ENCODE measurements at regions not wholly inside any gene's neighbourhood (a gene's known extent, or its start where the extent isn't known, plus 50 kb on each side); places are given as distances from the start of the nearest gene placed in this dataset.

DNA sequence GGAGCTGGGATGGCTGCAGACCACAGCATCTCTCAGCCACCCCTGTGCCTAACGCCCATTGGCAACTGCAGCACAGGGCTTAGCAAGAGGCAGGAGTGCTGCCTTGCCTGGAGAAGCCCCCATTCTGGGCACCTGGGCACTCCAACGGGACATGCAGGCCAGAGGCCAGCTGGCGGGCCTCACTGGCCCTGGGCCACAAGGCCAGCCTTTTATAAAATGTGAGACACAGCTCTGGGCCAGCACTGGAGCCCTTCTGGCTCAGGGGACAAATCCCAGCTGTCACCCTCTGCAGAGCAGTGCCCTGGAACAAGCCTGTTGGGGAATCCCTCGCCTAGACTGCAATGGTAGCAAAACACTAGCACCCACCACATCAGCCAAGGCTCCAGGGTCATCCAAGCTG is 171.8 kb downstream of the WSCD1 start:
- Histone ChIP-seq H3K79me2 (ENCODE audit: insufficient read depth, low read depth, low read length) (no peaks in the 10 kb centered on the region), H3K27ac (ENCODE audit: low read depth, low read length, poor library complexity, severe bottlenecking) (no peak overlapping the region), H2AFZ (ENCODE audit: low read length) (no peak overlapping the region), H3K4me1 (ENCODE audit: insufficient read depth, low read length, poor library complexity, severe bottlenecking) (no peaks in the 10 kb centered on the region), H3K36me3 (ENCODE audit: insufficient read depth, low read length) (no peaks in the 10 kb centered on the region), H4K20me1 (ENCODE audit: insufficient read depth, low read length) (no peaks in the 10 kb centered on the region), H3K9me3 (ENCODE audit: low read length) (no peaks in the 10 kb centered on the region), H3K4me3 (ENCODE audit: low read depth, low read length, poor library complexity, severe bottlenecking) (no peak overlapping the region), H3K9me2 (ENCODE audit: insufficient read depth, low read length) (no peaks in the 10 kb centered on the region), H3K4me2 (ENCODE audit: low read length) (no peak overlapping the region)
- no peak for TF ChIP-seq EZH2phosphoT487 (IDR thresholded peaks at IDR 0.05; ENCODE audit: borderline replicate concordance, low read depth, low read length)
- TF ChIP-seq, protein P1, sequence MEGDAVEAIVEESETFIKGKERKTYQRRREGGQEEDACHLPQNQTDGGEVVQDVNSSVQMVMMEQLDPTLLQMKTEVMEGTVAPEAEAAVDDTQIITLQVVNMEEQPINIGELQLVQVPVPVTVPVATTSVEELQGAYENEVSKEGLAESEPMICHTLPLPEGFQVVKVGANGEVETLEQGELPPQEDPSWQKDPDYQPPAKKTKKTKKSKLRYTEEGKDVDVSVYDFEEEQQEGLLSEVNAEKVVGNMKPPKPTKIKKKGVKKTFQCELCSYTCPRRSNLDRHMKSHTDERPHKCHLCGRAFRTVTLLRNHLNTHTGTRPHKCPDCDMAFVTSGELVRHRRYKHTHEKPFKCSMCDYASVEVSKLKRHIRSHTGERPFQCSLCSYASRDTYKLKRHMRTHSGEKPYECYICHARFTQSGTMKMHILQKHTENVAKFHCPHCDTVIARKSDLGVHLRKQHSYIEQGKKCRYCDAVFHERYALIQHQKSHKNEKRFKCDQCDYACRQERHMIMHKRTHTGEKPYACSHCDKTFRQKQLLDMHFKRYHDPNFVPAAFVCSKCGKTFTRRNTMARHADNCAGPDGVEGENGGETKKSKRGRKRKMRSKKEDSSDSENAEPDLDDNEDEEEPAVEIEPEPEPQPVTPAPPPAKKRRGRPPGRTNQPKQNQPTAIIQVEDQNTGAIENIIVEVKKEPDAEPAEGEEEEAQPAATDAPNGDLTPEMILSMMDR (conservative IDR thresholded peaks at IDR 0.05; ENCODE audit: low read length), result no peak
- POLR2A ChIA-PET, result no interaction called here
- intact Hi-C loops (cut with micrococcal nuclease; ENCODE audit: unreplicated experiment), result no loop called here
- CTCF ChIA-PET (ENCODE audit: unreplicated experiment), result interaction anchor here (0.5 kb wide), 1 partner anchor 65 kb away, joined by 3 read pairs; no protein-coding TSS in a partner anchor
- no peak for DNase-seq (ENCODE audit: low spot score)
- no TSS peak for BruUV-seq (replicated peaks)

DNA sequence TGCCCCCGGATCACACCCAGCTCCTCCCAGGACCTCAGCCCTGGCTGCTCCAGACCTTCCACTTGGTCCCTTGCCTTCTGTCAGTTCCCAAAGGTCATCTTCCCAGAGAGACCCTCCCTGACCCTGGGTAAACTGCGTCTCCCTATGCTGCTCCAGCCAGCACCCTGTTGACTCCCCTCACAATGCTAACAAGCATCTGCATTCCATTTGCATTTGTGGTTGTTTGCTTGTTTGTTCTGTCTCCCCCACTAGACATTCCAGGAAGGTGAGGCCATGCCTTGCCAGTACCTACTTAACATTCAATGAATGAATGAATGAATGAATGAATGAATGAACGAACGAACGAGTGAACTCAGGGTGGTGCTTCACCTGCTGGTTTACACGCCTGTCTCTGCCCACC is 171.2 kb downstream of the WSCD1 start:
- H3K9me3 ChIP-seq (ENCODE audit: low read length), result no peaks in the 10 kb centered on the region
- no peaks in the 10 kb centered on the region for H4K20me1 ChIP-seq (ENCODE audit: insufficient read depth, low read length)
- intact Hi-C loops (cut with micrococcal nuclease; ENCODE audit: unreplicated experiment), result no loop called here
- H3K27ac ChIP-seq (ENCODE audit: low read depth, low read length, poor library complexity, severe bottlenecking), result no peak overlapping the region
- DNase-seq (ENCODE audit: low spot score), result no peak
- no TSS peak for BruUV-seq (replicated peaks)
- H3K4me1 ChIP-seq (ENCODE audit: insufficient read depth, low read length, poor library complexity, severe bottlenecking), result no peaks in the 10 kb centered on the region
- no peaks in the 10 kb centered on the region for H3K9me2 ChIP-seq (ENCODE audit: insufficient read depth, low read length)
- no peaks in the 10 kb centered on the region for H3K79me2 ChIP-seq (ENCODE audit: insufficient read depth, low read depth, low read length)
- CTCF ChIA-PET (ENCODE audit: unreplicated experiment), result no interaction called here
- no peak overlapping the region for H3K4me2 ChIP-seq (ENCODE audit: low read length)
- TF ChIP-seq, protein P1 (conservative IDR thresholded peaks at IDR 0.05; ENCODE audit: low read length), result no peak
- TF ChIP-seq EZH2phosphoT487 (IDR thresholded peaks at IDR 0.05; ENCODE audit: borderline replicate concordance, low read depth, low read length), result no peak
- no peak overlapping the region for H3K4me3 ChIP-seq (ENCODE audit: low read depth, low read length, poor library complexity, severe bottlenecking)
- H2AFZ ChIP-seq (ENCODE audit: low read length), result no peak overlapping the region
- POLR2A ChIA-PET, result no interaction called here
- no peaks in the 10 kb centered on the region for H3K36me3 ChIP-seq (ENCODE audit: insufficient read depth, low read length)

DNA sequence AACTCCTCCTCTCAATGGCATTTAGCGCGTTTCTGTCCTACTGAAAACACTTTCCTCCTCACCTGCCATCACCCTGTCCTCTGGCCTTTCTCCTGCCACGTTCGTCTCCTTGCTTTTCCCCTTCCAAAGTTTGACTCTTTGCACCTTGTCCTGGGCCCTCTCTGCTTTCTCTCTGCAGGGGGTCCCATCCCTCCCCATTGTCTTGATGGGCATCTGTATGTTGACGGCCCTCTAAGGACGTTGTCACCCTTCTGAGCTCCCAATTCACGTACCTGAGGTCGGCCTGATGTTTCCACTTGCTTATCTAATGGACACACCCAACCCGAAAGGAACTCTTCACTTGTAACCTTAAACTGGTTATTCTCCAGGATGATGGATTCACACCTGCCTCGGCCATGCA is 170.4 kb downstream of the WSCD1 start:
- Histone ChIP-seq H3K9me3 (ENCODE audit: low read length) (no peaks in the 10 kb centered on the region), H3K4me2 (ENCODE audit: low read length) (no peak overlapping the region), H3K36me3 (ENCODE audit: insufficient read depth, low read length) (no peaks in the 10 kb centered on the region), H2AFZ (ENCODE audit: low read length) (no peak overlapping the region), H3K27ac (ENCODE audit: low read depth, low read length, poor library complexity, severe bottlenecking) (no peak overlapping the region), H3K4me3 (ENCODE audit: low read depth, low read length, poor library complexity, severe bottlenecking) (no peak overlapping the region), H3K79me2 (ENCODE audit: insufficient read depth, low read depth, low read length) (no peaks in the 10 kb centered on the region), H4K20me1 (ENCODE audit: insufficient read depth, low read length) (no peaks in the 10 kb centered on the region), H3K4me1 (ENCODE audit: insufficient read depth, low read length, poor library complexity, severe bottlenecking) (no peaks in the 10 kb centered on the region), H3K9me2 (ENCODE audit: insufficient read depth, low read length) (no peaks in the 10 kb centered on the region)
- ChIA-PET CTCF (ENCODE audit: unreplicated experiment) (no interaction called here), POLR2A (no interaction called here)
- TF ChIP-seq, protein P1 (conservative IDR thresholded peaks at IDR 0.05; ENCODE audit: low read length), result no peak
- no peak for DNase-seq (ENCODE audit: low spot score)
- no TSS peak for BruUV-seq (replicated peaks)
- intact Hi-C loops (cut with micrococcal nuclease; ENCODE audit: unreplicated experiment), result no loop called here

Measured in OCI-LY7 (cell line).